ENCODE measurements at regions not wholly inside any gene's neighbourhood (a gene's known extent, or its start where the extent isn't known, plus 50 kb on each side); places are given as distances from the start of the nearest gene placed in this dataset.

DNA sequence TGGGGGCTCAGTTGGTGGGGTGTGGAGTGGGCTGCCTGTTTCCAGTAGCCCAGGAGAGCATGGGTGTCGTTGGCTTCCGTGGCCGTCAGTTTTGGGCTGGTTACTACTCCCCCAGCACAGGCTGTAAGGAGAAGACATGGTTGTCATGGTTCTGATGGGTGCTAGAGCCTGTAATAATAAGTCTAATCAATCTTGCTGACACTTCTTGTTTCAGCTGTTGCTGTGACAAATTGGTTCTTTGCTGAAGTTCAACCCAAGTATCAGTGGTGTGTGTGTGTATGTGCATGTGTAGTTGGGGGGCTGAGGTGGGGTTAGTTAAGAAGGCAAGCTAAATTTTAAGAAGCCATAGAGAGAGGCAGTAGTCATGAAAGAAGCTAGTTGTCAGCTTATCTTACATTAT is 61.3 kb upstream of the DBX1 start:
- Histone ChIP-seq H3K27me3 (no peaks in the 10 kb centered on the region), H3K4me1 (replicated peaks in 1 of 2) (no peaks in the 10 kb centered on the region), H3K9me3 (replicated peaks in 1 of 3) (no peaks in the 10 kb centered on the region), H3K4me3 (no peak overlapping the region), H3K36me3 (replicated peaks in 1 of 2) (no peaks in the 10 kb centered on the region), H3K27ac (no peak overlapping the region)
- no peak for TF ChIP-seq CTCF (IDR thresholded peaks at IDR 0.05)
- no peak for TF ChIP-seq POLR2A (IDR thresholded peaks at IDR 0.05)
- no peak for DNase-seq
- intact Hi-C loops (cut with DNase I) = no loop called here
- WGBS, 4 donors = 61 to 80% (median 69%) methylated on average over 2 to 3 of the region's 3 CpGs

DNA sequence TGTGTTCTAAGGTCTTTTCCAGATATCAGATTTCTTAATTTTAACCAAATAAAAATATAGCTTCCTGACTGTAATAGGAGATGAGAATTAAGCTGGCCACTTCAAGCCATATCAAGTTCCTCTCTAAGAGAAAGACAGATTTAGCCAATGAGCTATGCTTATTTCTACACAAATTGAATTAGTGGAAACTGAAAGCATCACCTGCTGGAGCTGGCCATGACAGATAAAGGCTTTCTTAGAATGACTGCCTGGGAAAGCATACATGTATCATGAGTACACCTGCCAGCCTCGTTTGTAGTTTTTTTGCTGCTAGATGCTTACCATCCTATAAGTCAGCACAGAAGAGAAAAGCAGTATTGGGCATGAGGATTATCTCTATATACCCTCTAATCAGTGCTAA is 53.5 kb upstream of the DBX1 start:
- H3K27me3 ChIP-seq = peaks cover 9% of the 10 kb centered on the region
- TF ChIP-seq POLR2A (IDR thresholded peaks at IDR 0.05) (no peak), CTCF (IDR thresholded peaks at IDR 0.05) (no peak)
- no peak overlapping the region for H3K27ac ChIP-seq
- H3K36me3 ChIP-seq (replicated peaks in 1 of 2) = no peaks in the 10 kb centered on the region
- DNase-seq = no peak
- WGBS, 4 donors = 32 to 49% (median 38%) methylated on average over 1 of the region's 1 CpG
- intact Hi-C loops (cut with DNase I) = no loop called here
- H3K4me1 ChIP-seq (replicated peaks in 1 of 2) = no peaks in the 10 kb centered on the region
- no peak overlapping the region for H3K4me3 ChIP-seq
- no peaks in the 10 kb centered on the region for H3K9me3 ChIP-seq (replicated peaks in 1 of 3)

GRCh38 chr11:20211691-20212090 is 51.4 kb upstream of the DBX1 start:
- Histone ChIP-seq H3K27me3 (peaks cover 26% of the 10 kb centered on the region), H3K27ac (no peak overlapping the region), H3K4me3 (no peak overlapping the region), H3K9me3 (replicated peaks in 1 of 3) (no peaks in the 10 kb centered on the region), H3K4me1 (replicated peaks in 1 of 2) (no peaks in the 10 kb centered on the region), H3K36me3 (replicated peaks in 1 of 2) (no peaks in the 10 kb centered on the region)
- 61 to 79% (median 70%) methylated on average over 3 to 4 of the region's 4 CpGs for WGBS, 4 donors
- no peak for TF ChIP-seq CTCF (IDR thresholded peaks at IDR 0.05)
- no peak for TF ChIP-seq POLR2A (IDR thresholded peaks at IDR 0.05)
- DNase-seq = no peak
- intact Hi-C loops (cut with DNase I) = no loop called here
